Psoas muscle (tissue), 7 donors: ENCODE measurements at regions not wholly inside any gene's neighbourhood (a gene's known extent, or its start where the extent isn't known, plus 50 kb on each side); places are given as distances from the start of the nearest gene placed in this dataset.

Experiments used
- ATAC-seq, 4 donors: fragments of 200-7000 bp; cut with Tn5 transposase; one replicate each; pipeline ENCODE4 v1.9.1; 2020; ENCODE audit warnings: moderate library complexity in 3 of 4, mild to moderate bottlenecking in 2 of 4
- DNase-seq, 2 donors: peaks; one replicate each; pipeline ENCODE4 v3.0.0-alpha.2; 2020
- H3K27ac ChIP-seq: fragments of 200-600 bp; one replicate; pipeline ENCODE4 v1.8.0; 2022
- H3K27me3 ChIP-seq, 3 donors: fragments of 200-600 bp in 1 of 3; one replicate each; pipeline versions ENCODE4 v1.6.1 to v1.8.0; 2013 to 2022; ENCODE audit warnings: low read length in 2 of 3, mild to moderate bottlenecking in 2 of 3, moderate library complexity in 1 of 3; ENCODE audit not compliant: insufficient read depth in 3 of 3
- H3K36me3 ChIP-seq, 2 donors: fragments of 200-600 bp in 1 of 2; one replicate each; pipeline versions ENCODE4 v1.6.1 to v1.8.0; 2013 to 2022; ENCODE audit warnings: low read depth in 1 of 2, mild to moderate bottlenecking in 1 of 2, moderate library complexity in 1 of 2; ENCODE audit not compliant: insufficient read depth in 1 of 2
- H3K4me1 ChIP-seq: fragments of 200-600 bp; one replicate; pipeline ENCODE4 v1.8.0; 2022
- H3K4me3 ChIP-seq: fragments of 200-600 bp; one replicate; pipeline ENCODE4 v1.8.0; 2022; ENCODE audit warnings: mild to moderate bottlenecking
- H3K9me3 ChIP-seq: fragments of 200-600 bp; one replicate; pipeline ENCODE4 v1.8.0; 2022
- CTCF ChIP-seq: fragments of 200-600 bp; IDR thresholded peaks from one replicate; pipeline ENCODE4 v1.8.0; 2022; ENCODE audit warnings: antibody characterized with exemption
- WGBS, 3 donors: extraction: QIAGEN DNeasy Blood & Tissue Kit; methylation state at CpG; one replicate each; pipeline versions ENCODE4 v1.1.6 to v1.1.7; 2013; 5-methylcytosine and 5-hydroxymethylcytosine counted together
- intact Hi-C, 2 donors: fragments of 100-400 bp; cut with DNase I; formaldehyde crosslinking; loops; one replicate each; pipeline versions ENCODE4 v1.11.0 to v1.14.2; 2022
- donor health status: healthy with polysubstance abuse.
- donor health status: DM: no; HTN: no; CAD: no; lungs with moderate emphysema.
- donor health status: Bipolar disorder and iron deficiency.
- donor health status: healthy.
- donor health status: DM: yes; HTN: yes; CAD: no.
- donor health status: DM: no; HTN: no; CAD: no.
- donor health status: DM: yes; HTN: yes; CAD: no.

- no peaks in the 10 kb centered on the region for H3K9me3 ChIP-seq
- H3K4me1 ChIP-seq = no peaks in the 10 kb centered on the region
- no peaks in the 10 kb centered on the region for H3K36me3 ChIP-seq
- 72 to 79% (median 78%) methylated on average over 2 of the region's 2 CpGs for WGBS, 3 donors
- peaks cover 0 to 2% (median 0%) of the 10 kb centered on the region in 3 donors for H3K27me3 ChIP-seq
- no peak overlapping the region for H3K27ac ChIP-seq
- H3K4me3 ChIP-seq = no peak overlapping the region
- intact Hi-C loops = loop anchor here (2.0 to 10.0 kb wide), 4 partner anchors 163 to 591 kb away; no protein-coding TSS in a partner anchor
- DNase-seq (no peak), ATAC-seq (no peak)
- no peak for TF ChIP-seq CTCF
Measured at GRCh38 chr2:198297350-198297749, 493.0 kb downstream of the PLCL1 start.

GRCh38 chr2:198296665-198297308, 492.4 kb downstream of the PLCL1 start:
- no peak overlapping the region for H3K27ac ChIP-seq
- ATAC-seq (peak; percentile 63 to 87 (median 74)), DNase-seq (peak in 1 of 2 donors; percentile 28)
- no peak overlapping the region for H3K4me3 ChIP-seq
- no peaks in the 10 kb centered on the region for H3K36me3 ChIP-seq
- H3K9me3 ChIP-seq = no peaks in the 10 kb centered on the region
- peaks cover 0 to 2% (median 0%) of the 10 kb centered on the region in 3 donors for H3K27me3 ChIP-seq
- TF ChIP-seq CTCF = peak; percentile 85
- 1 to 2% (median 1%) methylated on average over 8 of the region's 8 CpGs for WGBS, 3 donors
- intact Hi-C loops = loop anchor here (2.0 to 10.0 kb wide), 4 partner anchors 162 to 590 kb away; no protein-coding TSS in a partner anchor
- H3K4me1 ChIP-seq = no peaks in the 10 kb centered on the region

GRCh38 chr2:198293281-198293680, 488.9 kb downstream of the PLCL1 start:
- no peak overlapping the region for H3K4me3 ChIP-seq
- WGBS, 3 donors = 56 to 67% (median 64%) methylated on average over 1 of the region's 1 CpG
- ATAC-seq (no peak), DNase-seq (no peak)
- H3K9me3 ChIP-seq = no peaks in the 10 kb centered on the region
- H3K36me3 ChIP-seq = no peaks in the 10 kb centered on the region
- no peaks in the 10 kb centered on the region for H3K4me1 ChIP-seq
- intact Hi-C loops = loop anchor here in 1 of 2 donors (10.0 kb wide), 1 partner anchor 158 kb away; no protein-coding TSS in a partner anchor
- H3K27ac ChIP-seq = no peak overlapping the region
- no peak for TF ChIP-seq CTCF
- H3K27me3 ChIP-seq = no peaks in the 10 kb centered on the region

GRCh38 chr2:198289811-198290210, 485.4 kb downstream of the PLCL1 start:
- Histone ChIP-seq H3K36me3 (no peaks in the 10 kb centered on the region), H3K9me3 (no peaks in the 10 kb centered on the region), H3K4me1 (no peaks in the 10 kb centered on the region), H3K27ac (no peak overlapping the region), H3K4me3 (no peak overlapping the region), H3K27me3 (no peaks in the 10 kb centered on the region)
- WGBS, 3 donors = 86 to 92% (median 88%) methylated on average over 3 of the region's 3 CpGs
- ATAC-seq (no peak), DNase-seq (no peak)
- no peak for TF ChIP-seq CTCF
- intact Hi-C loops = loop anchor here in 1 of 2 donors (10.0 kb wide), 1 partner anchor 155 kb away; no protein-coding TSS in a partner anchor
